PC-3 (cell line): ENCODE measurements at regions not wholly inside any gene's neighbourhood (a gene's known extent, or its start where the extent isn't known, plus 50 kb on each side); places are given as distances from the start of the nearest gene placed in this dataset.
"Not testable (repeated sequence)": the region's sequence is repeated elsewhere in the genome, so short reads cannot be mapped to it uniquely, and the experiment has no call there.

ENCODE experiments used
- ATAC-seq: fragments of 200-7000 bp; cut with Tn5 transposase; 2 replicates; pipeline ENCODE4 v1.9.1; 2020; ENCODE audit warnings: mild to moderate bottlenecking, moderate library complexity
- BruUV-seq: library from RNA; stranded (reverse); fragments of 400-500 nt; replicated peaks from 2 replicates; lab custom pipeline; 2021; lab: Mats Ljungman, UMichigan
- CTCF ChIA-PET: fragments of 300-600 bp; sonication (Branson Sonifier 250); formaldehyde crosslinking; loops from one replicate; lab custom pipeline; 2022; ENCODE audit warnings: antibody characterized with exemption; lab: Charles Lee
- POLR2A ChIA-PET: fragments of 300-600 bp; sonication (Branson Sonifier 250); formaldehyde crosslinking; loops from one replicate; lab custom pipeline; 2022; ENCODE audit warnings: antibody characterized with exemption; ENCODE audit not compliant: unreplicated experiment; lab: Charles Lee
- DNase-seq: peaks from one replicate; pipeline ENCODE4 v3.0.0-alpha.2; 2015
- H2AFZ ChIP-seq: fragments of 300-600 bp; sonication (generic); 2 replicates; pipeline ENCODE4 v1.6.0; 2016; ENCODE audit warnings: antibody characterized with exemption, low read length
- H3F3A ChIP-seq: fragments of 300-600 bp; sonication (generic); one replicate; pipeline ENCODE4 v1.6.0; 2017; ENCODE audit warnings: antibody characterized with exemption, low read length, control low read depth, mild to moderate bottlenecking; ENCODE audit not compliant: unreplicated experiment
- H3K27ac ChIP-seq: fragments of 300-600 bp; sonication (generic); 2 replicates; pipeline ENCODE4 v1.5.1; 2016; ENCODE audit warnings: mild to moderate bottlenecking, low read length
- H3K27me3 ChIP-seq: fragments of 300-600 bp; sonication (generic); 2 replicates; pipeline ENCODE4 v1.6.1; 2016; ENCODE audit warnings: low read length, mixed read lengths
- H3K36me3 ChIP-seq: fragments of 300-600 bp; sonication (generic); 2 replicates; pipeline ENCODE4 v1.6.1; 2016; ENCODE audit warnings: low read depth, mixed run types, low read length, mixed read lengths
- H3K4me1 ChIP-seq: fragments of 300-600 bp; sonication (generic); 2 replicates; pipeline ENCODE4 v1.5.1; 2016; ENCODE audit warnings: low read length; ENCODE audit not compliant: insufficient read depth
- H3K4me2 ChIP-seq: fragments of 300-600 bp; sonication (generic); 2 replicates; pipeline ENCODE4 v1.6.0; 2016; ENCODE audit warnings: low read length
- H3K4me3 ChIP-seq: fragments of 300-600 bp; sonication (generic); 2 replicates; pipeline ENCODE4 v1.5.1; 2016; ENCODE audit warnings: mild to moderate bottlenecking, low read length, mixed read lengths
- H3K79me2 ChIP-seq: fragments of 300-600 bp; sonication (generic); 2 replicates; pipeline ENCODE4 v1.6.1; 2017; ENCODE audit warnings: low read length, mixed read lengths
- H3K9ac ChIP-seq: fragments of 300-600 bp; sonication (generic); 2 replicates; pipeline ENCODE4 v1.6.0; 2016; ENCODE audit warnings: mild to moderate bottlenecking, low read length
- H3K9me2 ChIP-seq: fragments of 300-600 bp; sonication (generic); replicated peaks from 2 replicates; pipeline ENCODE4 v1.6.1; 2016; ENCODE audit warnings: mixed run types, low read length, mixed read lengths
- H3K9me3 ChIP-seq: fragments of 300-600 bp; sonication (generic); 2 replicates; pipeline ENCODE4 v1.6.1; 2016; ENCODE audit warnings: low read length, mixed read lengths
- H4K20me1 ChIP-seq: fragments of 300-600 bp; sonication (generic); 2 replicates; pipeline ENCODE4 v1.6.1; 2016; ENCODE audit warnings: low read length, mixed read lengths
- EZH2 ChIP-seq: fragments of 300-600 bp; sonication (generic); IDR thresholded peaks from one replicate; pipeline ENCODE4 v1.6.1; 2017; ENCODE audit warnings: antibody characterized with exemption, mild to moderate bottlenecking, low read length; ENCODE audit not compliant: unreplicated experiment
- EZH2phosphoT487 ChIP-seq: fragments of 300-600 bp; sonication (generic); IDR thresholded peaks from 2 replicates; pipeline ENCODE4 v1.6.1; 2018; ENCODE audit warnings: mild to moderate bottlenecking, antibody characterized with exemption, low read length, borderline replicate concordance
- intact Hi-C: fragments of 100-400 bp; cut with micrococcal nuclease; formaldehyde crosslinking; loops from 2 replicates; pipeline ENCODE4 v1.9.0; 2023
- TF ChIP-seq, protein P1 (sequence below): fragments of 300-600 bp; sonication (generic); conservative IDR thresholded peaks from 2 replicates; pipeline ENCODE4 v1.5.1; 2017; ENCODE audit warnings: antibody characterized with exemption, low read depth, mild to moderate bottlenecking, low read length

DNA sequence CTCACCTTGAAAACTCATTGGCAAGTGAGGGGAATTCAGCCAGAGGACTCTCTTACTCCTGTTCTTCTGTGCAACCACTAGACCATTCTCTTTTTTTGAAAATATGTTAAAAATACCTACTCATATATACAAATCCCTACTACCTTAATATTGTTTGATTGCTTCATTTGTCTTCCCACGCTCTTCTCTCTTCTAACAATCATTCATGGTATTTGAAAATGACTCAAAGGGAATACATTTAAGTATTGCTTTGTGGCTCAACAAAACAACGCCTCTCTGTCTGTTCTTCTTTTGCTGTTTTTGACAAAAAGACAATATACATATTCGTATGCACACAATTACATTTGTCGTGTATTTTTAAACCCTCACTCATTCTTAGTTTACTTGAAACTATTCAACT is 589.4 kb downstream of the ANKRD50 start:
- H4K20me1 ChIP-seq = no peaks in the 10 kb centered on the region
- H3K9me3 ChIP-seq = no peaks in the 10 kb centered on the region
- no peak for DNase-seq
- peaks cover 13% of the 10 kb centered on the region for H3K4me1 ChIP-seq
- no peaks in the 10 kb centered on the region for H3K27me3 ChIP-seq
- no TSS peak for BruUV-seq
- no peak overlapping the region for H3K4me2 ChIP-seq
- CTCF ChIA-PET = no interaction called here
- H3K9ac ChIP-seq = no peak overlapping the region
- H3K27ac ChIP-seq = no peak overlapping the region
- TF ChIP-seq EZH2phosphoT487 (no peak), EZH2 (no peak)
- TF ChIP-seq, protein P1, sequence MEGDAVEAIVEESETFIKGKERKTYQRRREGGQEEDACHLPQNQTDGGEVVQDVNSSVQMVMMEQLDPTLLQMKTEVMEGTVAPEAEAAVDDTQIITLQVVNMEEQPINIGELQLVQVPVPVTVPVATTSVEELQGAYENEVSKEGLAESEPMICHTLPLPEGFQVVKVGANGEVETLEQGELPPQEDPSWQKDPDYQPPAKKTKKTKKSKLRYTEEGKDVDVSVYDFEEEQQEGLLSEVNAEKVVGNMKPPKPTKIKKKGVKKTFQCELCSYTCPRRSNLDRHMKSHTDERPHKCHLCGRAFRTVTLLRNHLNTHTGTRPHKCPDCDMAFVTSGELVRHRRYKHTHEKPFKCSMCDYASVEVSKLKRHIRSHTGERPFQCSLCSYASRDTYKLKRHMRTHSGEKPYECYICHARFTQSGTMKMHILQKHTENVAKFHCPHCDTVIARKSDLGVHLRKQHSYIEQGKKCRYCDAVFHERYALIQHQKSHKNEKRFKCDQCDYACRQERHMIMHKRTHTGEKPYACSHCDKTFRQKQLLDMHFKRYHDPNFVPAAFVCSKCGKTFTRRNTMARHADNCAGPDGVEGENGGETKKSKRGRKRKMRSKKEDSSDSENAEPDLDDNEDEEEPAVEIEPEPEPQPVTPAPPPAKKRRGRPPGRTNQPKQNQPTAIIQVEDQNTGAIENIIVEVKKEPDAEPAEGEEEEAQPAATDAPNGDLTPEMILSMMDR = no peak
- no peaks in the 10 kb centered on the region for H3F3A ChIP-seq
- no peaks in the 10 kb centered on the region for H3K36me3 ChIP-seq
- no peaks in the 10 kb centered on the region for H3K9me2 ChIP-seq
- POLR2A ChIA-PET = no interaction called here
- no peaks in the 10 kb centered on the region for H3K79me2 ChIP-seq
- no peak for ATAC-seq
- no peak overlapping the region for H2AFZ ChIP-seq
- no peak overlapping the region for H3K4me3 ChIP-seq
- intact Hi-C loops = no loop called here

DNA sequence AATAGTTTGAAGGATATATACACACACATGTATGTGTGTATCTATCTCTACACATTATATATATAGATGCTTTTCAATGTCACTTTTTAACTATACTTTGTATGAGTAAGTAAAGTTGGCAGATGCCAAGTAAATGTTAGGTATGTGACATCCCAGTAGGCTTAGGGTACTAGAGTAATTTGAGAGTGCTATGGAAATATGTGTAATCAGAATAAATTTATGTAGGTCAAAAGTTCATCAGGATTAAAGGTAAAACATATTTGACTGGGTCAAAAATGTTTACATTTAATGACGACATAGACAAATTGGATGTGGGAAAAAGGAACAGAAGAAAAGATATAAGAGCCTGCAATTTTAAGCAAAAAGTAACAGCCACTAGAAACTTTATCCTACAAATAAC is 588.8 kb downstream of the ANKRD50 start:
- ATAC-seq (peak; percentile 35; the same call in 1 of the 2 replicates), DNase-seq (peak; percentile 27)
- no peak overlapping the region for H3K9ac ChIP-seq
- no peak overlapping the region for H3K4me3 ChIP-seq
- CTCF ChIA-PET = no interaction called here
- no peaks in the 10 kb centered on the region for H3K9me2 ChIP-seq
- no TSS peak for BruUV-seq
- no peaks in the 10 kb centered on the region for H3K79me2 ChIP-seq
- H3K36me3 ChIP-seq = no peaks in the 10 kb centered on the region
- H3K4me2 ChIP-seq = no peak overlapping the region
- H3K27ac ChIP-seq = no peak overlapping the region
- H2AFZ ChIP-seq = no peak overlapping the region
- H4K20me1 ChIP-seq = no peaks in the 10 kb centered on the region
- no peaks in the 10 kb centered on the region for H3F3A ChIP-seq
- H3K27me3 ChIP-seq = no peaks in the 10 kb centered on the region
- H3K9me3 ChIP-seq = no peaks in the 10 kb centered on the region
- TF ChIP-seq, protein P1 = no peak
- no peak for TF ChIP-seq EZH2
- TF ChIP-seq EZH2phosphoT487 = no peak
- intact Hi-C loops = no loop called here
- H3K4me1 ChIP-seq = peaks cover 13% of the 10 kb centered on the region
- POLR2A ChIA-PET = no interaction called here

DNA sequence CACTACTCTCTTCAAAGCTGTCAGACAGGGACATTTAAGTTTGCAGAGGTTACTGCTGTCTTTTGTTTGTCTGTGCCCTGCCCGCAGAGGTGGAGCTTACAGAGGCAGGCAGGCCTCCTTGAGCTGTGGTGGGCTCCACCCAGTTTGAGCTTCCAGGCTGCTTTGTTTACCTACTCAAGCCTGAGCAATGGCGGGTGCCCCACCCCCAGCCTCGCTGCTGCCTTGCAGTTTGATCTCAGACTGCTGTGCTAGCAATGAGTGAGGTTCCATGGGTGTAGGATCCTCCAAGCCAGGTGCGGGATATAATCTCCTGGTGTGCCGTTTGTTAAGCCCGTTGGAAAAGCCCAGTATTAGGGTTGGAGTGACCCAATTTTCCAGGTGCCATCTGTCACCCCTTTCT is 581.2 kb downstream of the ANKRD50 start:
- H3K27me3 ChIP-seq, CTCF ChIA-PET, H3K79me2 ChIP-seq, ATAC-seq, BruUV-seq, H3K27ac ChIP-seq, POLR2A ChIA-PET, H2AFZ ChIP-seq, DNase-seq, H3K4me2 ChIP-seq, H3K9ac ChIP-seq, H3K9me2 ChIP-seq, H3K4me1 ChIP-seq, H3K4me3 ChIP-seq, H3K9me3 ChIP-seq, H3F3A ChIP-seq, H4K20me1 ChIP-seq, H3K36me3 ChIP-seq, intact Hi-C loops: not testable (repeated sequence)
